B cell (primary cell): ENCODE measurements at regions not wholly inside any gene's neighbourhood (a gene's known extent, or its start where the extent isn't known, plus 50 kb on each side); places are given as distances from the start of the nearest gene placed in this dataset.

Source experiments
- ATAC-seq: fragments of 200-7000 bp; cut with Tn5 transposase; one replicate; pipeline ENCODE4 v1.10.0; 2021; ENCODE audit warnings: low read depth, mild to moderate bottlenecking, moderate number of reproducible peaks, moderate library complexity
- CTCF ChIA-PET: fragments of 350-600 bp; sonication (Branson Sonifier 250); formaldehyde crosslinking; loops from one replicate; lab custom pipeline; 2021; ENCODE audit warnings: antibody characterized with exemption, inconsistent platforms; lab: Charles Lee
- POLR2A ChIA-PET: fragments of 350-600 bp; sonication (Branson Sonifier 250); formaldehyde crosslinking; loops from one replicate; lab custom pipeline; 2021; ENCODE audit warnings: antibody characterized with exemption; lab: Charles Lee
- DNase-seq: peaks from one replicate; pipeline ENCODE4 v3.0.0; 2013
- H2AFZ ChIP-seq: 2 replicates; pipeline ENCODE4 v1.6.1; 2012; ENCODE audit warnings: mild to moderate bottlenecking, low read depth, low read length; ENCODE audit not compliant: insufficient read depth, poor library complexity, severe bottlenecking
- H3K27ac ChIP-seq, 2 donors: 1 replicate in 1 of 2; 2 replicates in 1 of 2; pipeline ENCODE4 v1.5.1; 2012 to 2013; ENCODE audit warnings: low read length in 2 of 2, mild to moderate bottlenecking in 2 of 2, moderate library complexity in 1 of 2
- H3K27me3 ChIP-seq, 4 experiments: fragments of 200-600 bp in 1 of 4; sonication (generic) in 1 of 4; replicated peaks in 1 of 4; 1 replicate in 2 of 4; 2 replicates in 2 of 4; pipeline versions ENCODE4 v1.6.1 to v1.7.0; 2013 to 2016; ENCODE audit warnings: low read length in 3 of 4, mild to moderate bottlenecking in 2 of 4, mixed read lengths in 1 of 4, moderate library complexity in 1 of 4; ENCODE audit not compliant: insufficient read depth in 4 of 4, control insufficient read depth in 3 of 4; ENCODE audit errors: control extremely low read depth in 1 of 4
- H3K36me3 ChIP-seq, 2 experiments: replicated peaks in 1 of 2; 1 replicate in 1 of 2; 2 replicates in 1 of 2; pipeline versions ENCODE4 v1.6.1 to v1.7.1; 2013; ENCODE audit warnings: low read length in 1 of 2; ENCODE audit not compliant: insufficient read depth in 2 of 2, control insufficient read depth in 1 of 2; ENCODE audit errors: control extremely low read depth in 1 of 2, extremely low read depth in 1 of 2
- H3K4me1 ChIP-seq, 2 donors: fragments of 200-600 bp in 1 of 2; sonication (generic) in 1 of 2; 1 replicate in 1 of 2; 2 replicates in 1 of 2; pipeline versions ENCODE4 v1.5.1 to v1.6.1; 2013 to 2017; ENCODE audit warnings: low read length in 2 of 2; ENCODE audit not compliant: control insufficient read depth in 2 of 2, insufficient read depth in 2 of 2
- H3K4me2 ChIP-seq: replicated peaks from 2 replicates; pipeline ENCODE3; 2012; ENCODE audit warnings: mild to moderate bottlenecking, low read depth, low read length; ENCODE audit not compliant: poor library complexity, severe bottlenecking
- H3K4me3 ChIP-seq, 5 experiments: fragments of 200-600 bp in 1 of 5; sonication (generic) in 1 of 5; 1 replicate in 3 of 5; 2 replicates in 2 of 5; pipeline versions ENCODE4 v1.5.1 to v1.7.0; 2011 to 2016; ENCODE audit warnings: low read length in 4 of 5, mild to moderate bottlenecking in 4 of 5, low read depth in 2 of 5, control low read depth in 1 of 5, moderate library complexity in 1 of 5; ENCODE audit not compliant: insufficient read depth in 1 of 5; ENCODE audit errors: control extremely low read depth in 1 of 5, extremely low read depth in 1 of 5
- H3K79me2 ChIP-seq: fragments of 200-600 bp; sonication (generic); one replicate; pipeline ENCODE4 v1.6.0; 2016; ENCODE audit warnings: low read length; ENCODE audit not compliant: control insufficient read depth, insufficient read depth
- H3K9ac ChIP-seq: fragments of 200-600 bp; sonication (generic); 2 replicates; pipeline ENCODE4 v1.6.1; 2017; ENCODE audit warnings: mild to moderate bottlenecking, low read length, moderate library complexity
- H3K9me3 ChIP-seq, 3 donors: one replicate each; pipeline versions ENCODE4 v1.6.1 to v1.7.1; 2013; ENCODE audit warnings: low read length in 2 of 3; ENCODE audit not compliant: control insufficient read depth in 2 of 3, insufficient read depth in 1 of 3; ENCODE audit errors: control extremely low read depth in 1 of 3
- H4K20me1 ChIP-seq: 2 replicates; pipeline ENCODE4 v1.6.0; 2012; ENCODE audit warnings: mild to moderate bottlenecking, low read length; ENCODE audit not compliant: insufficient read depth, control insufficient read depth, poor library complexity, severe bottlenecking
- H3K27ac Mint-ChIP-seq: one replicate; pipeline ENCODE4 v1.8.0; 2021; ENCODE audit warnings: mixed read lengths
- H3K27me3 Mint-ChIP-seq: one replicate; pipeline ENCODE4 v1.8.0; 2021; ENCODE audit warnings: mixed read lengths
- H3K4me1 Mint-ChIP-seq: one replicate; pipeline ENCODE4 v1.8.0; 2021; ENCODE audit warnings: mixed read lengths
- H3K4me3 Mint-ChIP-seq: one replicate; pipeline ENCODE4 v1.8.0; 2021; ENCODE audit warnings: mixed read lengths
- H3K9me3 Mint-ChIP-seq: one replicate; pipeline ENCODE4 v1.8.0; 2022; ENCODE audit warnings: mixed read lengths; ENCODE audit not compliant: insufficient read depth
- EZH2 ChIP-seq: IDR thresholded peaks from 2 replicates; pipeline ENCODE4 v1.6.1; 2012; ENCODE audit warnings: borderline replicate concordance, low read depth, mild to moderate bottlenecking, moderate library complexity, low read length; ENCODE audit not compliant: insufficient read depth, poor library complexity, severe bottlenecking
- WGBS: methylation state at CpG from one replicate; pipeline ENCODE4 v1.1.5; 2013; ENCODE audit warnings: missing lambda C conversion rate; ENCODE audit not compliant: insufficient coverage; 5-methylcytosine and 5-hydroxymethylcytosine counted together
- intact Hi-C: fragments of 100-400 bp; cut with micrococcal nuclease; formaldehyde crosslinking; loops from one replicate; pipeline ENCODE4 v1.10.0; 2022
- TF ChIP-seq, protein P1 (sequence below): fragments of 200-600 bp; IDR thresholded peaks from one replicate; pipeline ENCODE4 v1.8.0; 2022; ENCODE audit warnings: antibody characterized with exemption, mild to moderate bottlenecking

DNA sequence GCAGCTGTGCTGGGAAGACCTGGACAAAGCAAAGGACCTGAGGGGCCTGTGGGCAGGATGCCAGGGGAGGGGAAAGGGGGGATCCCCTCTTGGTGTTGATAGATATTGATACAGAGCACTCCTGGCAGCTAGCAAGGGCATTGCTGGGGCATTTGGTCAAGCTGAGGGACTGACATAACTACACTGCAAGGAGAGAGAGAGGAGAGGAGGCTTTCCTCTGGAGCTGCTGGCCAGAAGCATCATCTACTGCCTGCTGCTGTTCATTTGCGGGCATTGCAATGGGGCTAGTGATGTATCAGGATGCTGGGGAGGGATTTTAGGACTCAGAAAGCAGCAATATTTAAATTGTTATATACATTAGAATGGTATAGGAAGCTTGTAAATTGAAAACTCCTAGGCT, 142.0 kb downstream of the ZNF648 start:
- Mint-ChIP-seq H3K9me3 (peaks cover 5% of the 10 kb centered on the region), H3K4me3 (no peak overlapping the region), H3K27me3 (peaks cover 12% of the 10 kb centered on the region), H3K27ac (no peak overlapping the region), H3K4me1 (no peaks in the 10 kb centered on the region)
- H3K27me3 ChIP-seq = peaks cover 0 to 8% (median 0%) of the 10 kb centered on the region in 4 experiments
- H3K36me3 ChIP-seq = no peaks in the 10 kb centered on the region
- no CpG with 5 or more reads among the region's 1 CpG for WGBS
- H3K9me3 ChIP-seq = peaks cover 0 to 5% (median 0%) of the 10 kb centered on the region in 3 donors
- no peak overlapping the region for H3K9ac ChIP-seq
- CTCF ChIA-PET = no interaction called here
- DNase-seq = no peak
- H2AFZ ChIP-seq = no peak overlapping the region
- POLR2A ChIA-PET = no interaction called here
- H3K4me2 ChIP-seq = no peak overlapping the region
- no peaks in the 10 kb centered on the region for H4K20me1 ChIP-seq
- H3K79me2 ChIP-seq = no peaks in the 10 kb centered on the region
- H3K4me1 ChIP-seq = no peaks in the 10 kb centered on the region
- TF ChIP-seq, protein P1, sequence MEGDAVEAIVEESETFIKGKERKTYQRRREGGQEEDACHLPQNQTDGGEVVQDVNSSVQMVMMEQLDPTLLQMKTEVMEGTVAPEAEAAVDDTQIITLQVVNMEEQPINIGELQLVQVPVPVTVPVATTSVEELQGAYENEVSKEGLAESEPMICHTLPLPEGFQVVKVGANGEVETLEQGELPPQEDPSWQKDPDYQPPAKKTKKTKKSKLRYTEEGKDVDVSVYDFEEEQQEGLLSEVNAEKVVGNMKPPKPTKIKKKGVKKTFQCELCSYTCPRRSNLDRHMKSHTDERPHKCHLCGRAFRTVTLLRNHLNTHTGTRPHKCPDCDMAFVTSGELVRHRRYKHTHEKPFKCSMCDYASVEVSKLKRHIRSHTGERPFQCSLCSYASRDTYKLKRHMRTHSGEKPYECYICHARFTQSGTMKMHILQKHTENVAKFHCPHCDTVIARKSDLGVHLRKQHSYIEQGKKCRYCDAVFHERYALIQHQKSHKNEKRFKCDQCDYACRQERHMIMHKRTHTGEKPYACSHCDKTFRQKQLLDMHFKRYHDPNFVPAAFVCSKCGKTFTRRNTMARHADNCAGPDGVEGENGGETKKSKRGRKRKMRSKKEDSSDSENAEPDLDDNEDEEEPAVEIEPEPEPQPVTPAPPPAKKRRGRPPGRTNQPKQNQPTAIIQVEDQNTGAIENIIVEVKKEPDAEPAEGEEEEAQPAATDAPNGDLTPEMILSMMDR = no peak
- no peak for TF ChIP-seq EZH2
- no peak overlapping the region for H3K4me3 ChIP-seq
- no peak overlapping the region for H3K27ac ChIP-seq
- intact Hi-C loops = no loop called here
- ATAC-seq = no peak

DNA sequence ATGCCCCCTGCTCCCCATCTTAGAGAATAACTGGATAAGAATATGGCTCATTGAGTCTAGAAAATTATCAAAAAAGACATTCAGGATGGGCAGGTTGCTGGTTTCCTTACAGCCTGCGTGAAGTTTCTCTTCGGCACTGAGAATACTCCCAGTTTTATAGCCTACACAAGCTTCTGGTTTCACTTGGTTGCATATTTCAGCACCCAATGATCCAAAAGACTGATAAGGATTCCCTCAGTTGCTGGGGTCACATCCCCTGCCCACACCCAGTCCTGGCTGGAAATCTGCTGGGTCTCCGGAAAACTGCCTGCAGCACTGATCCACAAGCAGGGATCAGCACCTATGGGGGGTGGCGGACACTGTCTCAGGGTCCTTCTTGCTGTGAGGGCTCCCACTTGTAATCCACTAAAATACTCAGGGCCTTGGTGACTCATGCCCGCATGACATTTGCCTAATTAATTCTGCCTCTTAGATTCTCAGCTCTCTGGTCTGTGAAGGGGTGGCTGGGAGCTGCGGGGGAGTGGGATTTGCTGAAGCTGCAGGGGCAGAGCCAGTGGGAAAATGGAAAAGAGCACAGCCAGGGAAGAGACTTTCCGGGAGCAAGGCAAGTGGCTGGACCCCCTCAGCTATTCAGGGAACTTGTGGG, 142.5 kb downstream of the ZNF648 start:
- H3K4me3 Mint-ChIP-seq = no peak overlapping the region
- no peaks in the 10 kb centered on the region for H4K20me1 ChIP-seq
- intact Hi-C loops = no loop called here
- no peak for TF ChIP-seq EZH2
- TF ChIP-seq, protein P1 = no peak
- ChIA-PET CTCF (no interaction called here), POLR2A (no interaction called here)
- H2AFZ ChIP-seq = no peak overlapping the region
- H3K79me2 ChIP-seq = no peaks in the 10 kb centered on the region
- no peaks in the 10 kb centered on the region for H3K4me1 ChIP-seq
- ATAC-seq (no peak), DNase-seq (no peak)
- no peak overlapping the region for H3K27ac ChIP-seq
- no peak overlapping the region for H3K4me2 ChIP-seq
- WGBS = 75% methylated on average over 6 of the region's 7 CpGs
- H3K4me3 ChIP-seq = no peak overlapping the region
- no peaks in the 10 kb centered on the region for H3K36me3 ChIP-seq
- H3K27me3 ChIP-seq = peaks cover 0 to 8% (median 0%) of the 10 kb centered on the region in 4 experiments
- H3K9me3 ChIP-seq = peaks cover 0 to 5% (median 0%) of the 10 kb centered on the region in 3 donors
- no peak overlapping the region for H3K27ac Mint-ChIP-seq
- H3K9me3 Mint-ChIP-seq = peaks cover 5% of the 10 kb centered on the region
- H3K27me3 Mint-ChIP-seq = peaks cover 12% of the 10 kb centered on the region
- no peaks in the 10 kb centered on the region for H3K4me1 Mint-ChIP-seq
- H3K9ac ChIP-seq = no peak overlapping the region
